HG03378 (cell line): ENCODE measurements at regions not wholly inside any gene's neighbourhood (a gene's known extent, or its start where the extent isn't known, plus 50 kb on each side); places are given as distances from the start of the nearest gene placed in this dataset.
A peak's percentile ranks its signal among the peaks of the same experiment; 100 is the strongest.

Source experiments
- ATAC-seq: cut with Tn5 transposase; IDR thresholded peaks from one replicate; pipeline ENCODE4 v1.9.1; 2021; ENCODE audit warnings: mild to moderate bottlenecking, moderate library complexity; ENCODE audit not compliant: unreplicated experiment

GRCh38 chr15:31852933-31853799 is 177.1 kb upstream of the CHRNA7 start:
- no peak for ATAC-seq

GRCh38 chr15:31856581-31856980 is 173.7 kb upstream of the CHRNA7 start:
- ATAC-seq, result no peak

- ATAC-seq, result no peak
These were observed 173.1 kb upstream of the CHRNA7 start for GRCh38 chr15:31857194-31857593.

- no peak for ATAC-seq
These were observed 172.3 kb upstream of the CHRNA7 start for GRCh38 chr15:31858026-31858425.

- no peak for ATAC-seq
These were observed 164.1 kb upstream of the CHRNA7 start for GRCh38 chr15:31866248-31866647.

- ATAC-seq, result no peak
These were observed 162.5 kb upstream of the CHRNA7 start for GRCh38 chr15:31867536-31868442.

- ATAC-seq, result no peak
These were observed 160.5 kb upstream of the CHRNA7 start for GRCh38 chr15:31869686-31870307.

GRCh38 chr15:31870328-31871165 is 159.8 kb upstream of the CHRNA7 start, which contains the start of gene OTUD7A:
TSS of gene OTUD7A (minus strand) at chr15:31870673.
- ATAC-seq, result peak; percentile 62

GRCh38 chr15:31871166-31871886 is 159.0 kb upstream of the CHRNA7 start:
- ATAC-seq, result peak; percentile 11

- no peak for ATAC-seq
These were observed 158.4 kb upstream of the CHRNA7 start for GRCh38 chr15:31871887-31872281.

GRCh38 chr15:31887246-31887645 is 143.1 kb upstream of the CHRNA7 start:
- no peak for ATAC-seq

- no peak for ATAC-seq
These were observed 137.8 kb upstream of the CHRNA7 start for GRCh38 chr15:31892513-31892912.

- ATAC-seq, result no peak
These were observed 136.5 kb upstream of the CHRNA7 start for GRCh38 chr15:31893780-31894179.

GRCh38 chr15:31897746-31898145 is 132.6 kb upstream of the CHRNA7 start:
- ATAC-seq, result no peak

- no peak for ATAC-seq
These were observed 128.8 kb upstream of the CHRNA7 start for GRCh38 chr15:31901501-31901900.

- no peak for ATAC-seq
These were observed 125.3 kb upstream of the CHRNA7 start for GRCh38 chr15:31905054-31905453.

- ATAC-seq, result no peak
These were observed 104.8 kb upstream of the CHRNA7 start for GRCh38 chr15:31925541-31925940.

- no peak for ATAC-seq
These were observed 99.3 kb upstream of the CHRNA7 start for GRCh38 chr15:31930967-31931366.

- ATAC-seq, result no peak
These were observed 97.7 kb upstream of the CHRNA7 start for GRCh38 chr15:31932576-31932975.

GRCh38 chr15:31934821-31935220 is 95.5 kb upstream of the CHRNA7 start:
- no peak for ATAC-seq
